ENCODE measurements at regions not wholly inside any gene's neighbourhood (a gene's known extent, or its start where the extent isn't known, plus 50 kb on each side); places are given as distances from the start of the nearest gene placed in this dataset.

GRCh38 chr3:21140785-21141184 is 610.2 kb downstream of the ZNF385D start:
- no peak for DNase-seq (ENCODE audit: low read depth)

- DNase-seq (ENCODE audit: low read depth) = no peak
These were observed 612.9 kb downstream of the ZNF385D start for GRCh38 chr3:21138085-21138484.

- DNase-seq (ENCODE audit: low read depth) = no peak
These were observed 618.1 kb downstream of the ZNF385D start for GRCh38 chr3:21132896-21133295.

- DNase-seq (ENCODE audit: low read depth) = no peak
These were observed 630.2 kb downstream of the ZNF385D start for GRCh38 chr3:21120826-21121225.

GRCh38 chr3:21117370-21117769 is 633.6 kb downstream of the ZNF385D start:
- no peak for DNase-seq (ENCODE audit: low read depth)

- no peak for DNase-seq (ENCODE audit: low read depth)
These were observed 642.0 kb downstream of the ZNF385D start for GRCh38 chr3:21109056-21109455.

GRCh38 chr3:21105784-21106183 is 645.2 kb downstream of the ZNF385D start:
- no peak for DNase-seq (ENCODE audit: low read depth)

GRCh38 chr3:21100656-21101359 is 650.2 kb downstream of the ZNF385D start:
- no peak for DNase-seq (ENCODE audit: low read depth)

- DNase-seq (ENCODE audit: low read depth) = no peak
These were observed 656.3 kb downstream of the ZNF385D start for GRCh38 chr3:21094686-21095085.

- no peak for DNase-seq (ENCODE audit: low read depth)
These were observed 677.4 kb downstream of the ZNF385D start for GRCh38 chr3:21073561-21073960.

GRCh38 chr3:21067031-21067813 is 683.8 kb downstream of the ZNF385D start:
- no peak for DNase-seq (ENCODE audit: low read depth)

- DNase-seq (ENCODE audit: low read depth) = no peak
These were observed 688.1 kb downstream of the ZNF385D start for GRCh38 chr3:21062831-21063294.

GRCh38 chr3:21059404-21059803 is 691.6 kb downstream of the ZNF385D start:
- no peak for DNase-seq (ENCODE audit: low read depth)

- no peak for DNase-seq (ENCODE audit: low read depth)
These were observed 694.7 kb downstream of the ZNF385D start for GRCh38 chr3:21056293-21056692.

GRCh38 chr3:21055015-21055414 is 696.0 kb downstream of the ZNF385D start:
- DNase-seq (ENCODE audit: low read depth) = no peak

- DNase-seq (ENCODE audit: low read depth) = no peak
These were observed 696.9 kb downstream of the ZNF385D start for GRCh38 chr3:21054064-21054463.

GRCh38 chr3:21049334-21050062 is 701.5 kb downstream of the ZNF385D start:
- DNase-seq (ENCODE audit: low read depth) = no peak

- DNase-seq (ENCODE audit: low read depth) = no peak
These were observed 707.9 kb downstream of the ZNF385D start for GRCh38 chr3:21043139-21043538.

- no peak for DNase-seq (ENCODE audit: low read depth)
These were observed 708.8 kb downstream of the ZNF385D start for GRCh38 chr3:21042184-21042583.

GRCh38 chr3:21041621-21042020 is 709.4 kb downstream of the ZNF385D start:
- DNase-seq (ENCODE audit: low read depth) = no peak

GRCh38 chr3:21036888-21037287 is 714.1 kb downstream of the ZNF385D start:
- no peak for DNase-seq (ENCODE audit: low read depth)

- no peak for DNase-seq (ENCODE audit: low read depth)
These were observed 722.6 kb downstream of the ZNF385D start for GRCh38 chr3:21028412-21028811.

GRCh38 chr3:21024563-21024962 is 726.4 kb downstream of the ZNF385D start:
- DNase-seq (ENCODE audit: low read depth) = no peak

All from T-helper 22 cell (primary cell).